Thyroid gland (tissue), 4 donors: ENCODE measurements at regions not wholly inside any gene's neighbourhood (a gene's known extent, or its start where the extent isn't known, plus 50 kb on each side); places are given as distances from the start of the nearest gene placed in this dataset.
A peak's percentile ranks its signal among the peaks of the same experiment; 100 is the strongest.

Experiments used
- DNase-seq, 2 donors: peaks; one replicate each; pipeline ENCODE4 v3.0.0-alpha.2; 2019
- H3K27ac ChIP-seq, 3 donors: fragments of 200-600 bp; sonication (generic); 1 replicate in 2 of 3; 2 replicates in 1 of 3; pipeline ENCODE4 v1.5.1; 2016 to 2019; ENCODE audit warnings: mild to moderate bottlenecking in 1 of 3, moderate library complexity in 1 of 3
- H3K27me3 ChIP-seq: fragments of 200-600 bp; sonication (generic); one replicate; pipeline ENCODE4 v1.5.1; 2019
- H3K36me3 ChIP-seq, 2 donors: fragments of 200-600 bp; sonication (generic); one replicate each; pipeline ENCODE4 v1.5.1; 2016 to 2019
- H3K4me1 ChIP-seq, 2 donors: fragments of 200-600 bp; sonication (generic); one replicate each; pipeline ENCODE4 v1.5.1; 2017 to 2019
- H3K4me3 ChIP-seq, 3 donors: fragments of 200-600 bp; sonication (generic); replicated peaks in 1 of 3; 1 replicate in 2 of 3; 2 replicates in 1 of 3; pipeline ENCODE4 v1.5.1; 2016; ENCODE audit warnings: mild to moderate bottlenecking in 1 of 3
- H3K9me3 ChIP-seq: fragments of 200-600 bp; sonication (generic); one replicate; pipeline ENCODE4 v1.5.1; 2017
- POLR2A ChIP-seq, 2 donors: fragments of 450-650 bp; IDR thresholded peaks; one replicate each; pipeline ENCODE4 v1.6.1; 2017; ENCODE audit warnings: antibody characterized with exemption in 2 of 2, mild to moderate bottlenecking in 2 of 2, moderate library complexity in 1 of 2
- WGBS, 2 donors: methylation state at CpG; one replicate each; pipeline ENCODE4 v1.1.5; 2017; 5-methylcytosine and 5-hydroxymethylcytosine counted together
- intact Hi-C: fragments of 100-400 bp; cut with DNase I; formaldehyde crosslinking; loops from one replicate; pipeline ENCODE4 v1.15.1; 2023
- TF ChIP-seq, protein P1 (sequence below), 6 experiments: fragments of 200-600 bp in 3 of 6; fragments of 450-650 bp in 3 of 6; sonication (generic) in 3 of 6; IDR thresholded peaks; one replicate each; pipeline ENCODE4 v1.5.1; 2016 to 2019; ENCODE audit warnings: antibody characterized with exemption in 6 of 6, mild to moderate bottlenecking in 2 of 6, inconsistent platforms in 1 of 6, moderate library complexity in 1 of 6

DNA sequence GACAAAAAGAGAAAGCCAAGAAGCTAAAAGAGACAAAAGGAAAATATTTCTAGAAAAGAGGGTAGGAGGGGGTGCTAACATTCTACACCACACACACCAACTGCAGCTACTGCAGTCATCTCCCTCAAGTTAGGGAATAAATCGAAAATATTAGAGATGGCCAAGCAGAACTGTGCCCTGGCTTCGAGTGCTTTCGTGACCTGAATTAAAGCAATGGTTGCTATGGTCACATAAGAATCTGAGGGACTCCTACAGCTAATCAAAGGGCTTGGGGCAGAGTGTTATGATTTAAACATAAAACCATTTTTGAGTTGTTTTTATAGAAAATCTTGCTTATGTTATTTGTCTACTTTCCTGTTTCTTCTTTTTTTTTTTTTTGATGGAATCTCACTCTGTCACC, 159.6 kb upstream of the HNRNPA3 start:
- Histone ChIP-seq H3K4me1 (no peaks in the 10 kb centered on the region), H3K9me3 (no peaks in the 10 kb centered on the region), H3K27ac (no peak overlapping the region), H3K4me3 (no peak overlapping the region), H3K27me3 (no peaks in the 10 kb centered on the region), H3K36me3 (no peaks in the 10 kb centered on the region)
- intact Hi-C loops, result no loop called here
- DNase-seq, result no peak
- WGBS, 2 donors, result 90 to 97% methylated on average over 3 of the region's 3 CpGs
- TF ChIP-seq POLR2A (IDR thresholded peaks at IDR 0.05), result no peak
- TF ChIP-seq, protein P1, sequence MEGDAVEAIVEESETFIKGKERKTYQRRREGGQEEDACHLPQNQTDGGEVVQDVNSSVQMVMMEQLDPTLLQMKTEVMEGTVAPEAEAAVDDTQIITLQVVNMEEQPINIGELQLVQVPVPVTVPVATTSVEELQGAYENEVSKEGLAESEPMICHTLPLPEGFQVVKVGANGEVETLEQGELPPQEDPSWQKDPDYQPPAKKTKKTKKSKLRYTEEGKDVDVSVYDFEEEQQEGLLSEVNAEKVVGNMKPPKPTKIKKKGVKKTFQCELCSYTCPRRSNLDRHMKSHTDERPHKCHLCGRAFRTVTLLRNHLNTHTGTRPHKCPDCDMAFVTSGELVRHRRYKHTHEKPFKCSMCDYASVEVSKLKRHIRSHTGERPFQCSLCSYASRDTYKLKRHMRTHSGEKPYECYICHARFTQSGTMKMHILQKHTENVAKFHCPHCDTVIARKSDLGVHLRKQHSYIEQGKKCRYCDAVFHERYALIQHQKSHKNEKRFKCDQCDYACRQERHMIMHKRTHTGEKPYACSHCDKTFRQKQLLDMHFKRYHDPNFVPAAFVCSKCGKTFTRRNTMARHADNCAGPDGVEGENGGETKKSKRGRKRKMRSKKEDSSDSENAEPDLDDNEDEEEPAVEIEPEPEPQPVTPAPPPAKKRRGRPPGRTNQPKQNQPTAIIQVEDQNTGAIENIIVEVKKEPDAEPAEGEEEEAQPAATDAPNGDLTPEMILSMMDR (IDR thresholded peaks at IDR 0.05), result no peak

DNA sequence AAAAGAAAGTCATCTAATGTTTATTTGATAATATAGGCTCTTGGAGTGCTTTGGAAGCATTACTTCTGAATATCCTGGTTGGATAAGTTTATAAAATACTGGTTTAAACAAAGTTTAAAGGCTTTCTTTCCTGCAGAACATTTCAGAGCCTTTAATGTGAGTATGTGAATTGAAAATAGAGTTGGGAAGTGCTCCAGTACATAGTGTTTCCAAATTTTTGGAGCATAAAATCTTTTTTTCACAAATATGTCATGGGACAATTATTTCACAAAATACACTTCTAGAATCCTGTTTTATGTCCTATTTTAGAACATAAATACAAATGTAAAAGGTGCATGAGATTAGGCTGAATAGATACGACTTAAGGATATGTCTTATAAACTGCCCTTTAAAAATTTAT, 158.9 kb upstream of the HNRNPA3 start:
- intact Hi-C loops, result no loop called here

DNA sequence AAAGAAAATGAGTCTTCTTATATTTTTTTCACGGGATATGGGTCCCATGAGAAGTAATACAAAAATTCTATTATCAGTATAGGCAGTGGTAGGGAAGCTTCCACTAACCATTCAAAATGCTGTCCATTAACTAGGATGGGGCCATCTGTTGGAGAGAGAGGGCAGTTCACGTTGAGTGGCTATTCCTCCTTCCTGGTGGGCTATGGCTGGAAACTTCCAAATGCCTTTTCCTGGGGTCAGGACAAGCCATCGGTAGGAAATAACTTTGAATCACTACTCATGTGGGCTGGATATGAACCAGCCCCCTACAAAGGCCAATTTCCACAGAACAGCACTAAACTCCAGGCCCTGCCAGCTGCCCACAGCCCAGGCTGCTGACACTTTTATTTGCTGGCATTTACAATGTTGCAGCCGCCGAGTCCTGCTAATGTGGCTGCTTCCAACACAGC, 156.1 kb upstream of the HNRNPA3 start:
- Histone ChIP-seq H3K9me3 (no peaks in the 10 kb centered on the region), H3K27ac (no peak overlapping the region), H3K27me3 (no peaks in the 10 kb centered on the region), H3K4me3 (no peak overlapping the region), H3K4me1 (peaks cover 0 to 4% of the 10 kb centered on the region in 2 donors), H3K36me3 (no peaks in the 10 kb centered on the region)
- WGBS, 2 donors, result 78 to 86% methylated on average over 5 of the region's 5 CpGs
- TF ChIP-seq, protein P1 (IDR thresholded peaks at IDR 0.05), result no peak
- no peak for TF ChIP-seq POLR2A (IDR thresholded peaks at IDR 0.05)
- DNase-seq, result peak in 1 of 2 donors; percentile 2
- intact Hi-C loops, result no loop called here

More for the DNA sequence above, 158.9 kb upstream of the HNRNPA3 start:
- H3K9me3 ChIP-seq, result no peaks in the 10 kb centered on the region
- no peak overlapping the region for H3K27ac ChIP-seq
- no peaks in the 10 kb centered on the region for H3K27me3 ChIP-seq
- no peaks in the 10 kb centered on the region for H3K4me1 ChIP-seq
- WGBS, 2 donors, result 40 to 64% methylated on average over 1 of the region's 1 CpG
- TF ChIP-seq, protein P1 (IDR thresholded peaks at IDR 0.05), result no peak
- no peak for TF ChIP-seq POLR2A (IDR thresholded peaks at IDR 0.05)
- no peaks in the 10 kb centered on the region for H3K36me3 ChIP-seq
- DNase-seq, result no peak
- no peak overlapping the region for H3K4me3 ChIP-seq

DNA sequence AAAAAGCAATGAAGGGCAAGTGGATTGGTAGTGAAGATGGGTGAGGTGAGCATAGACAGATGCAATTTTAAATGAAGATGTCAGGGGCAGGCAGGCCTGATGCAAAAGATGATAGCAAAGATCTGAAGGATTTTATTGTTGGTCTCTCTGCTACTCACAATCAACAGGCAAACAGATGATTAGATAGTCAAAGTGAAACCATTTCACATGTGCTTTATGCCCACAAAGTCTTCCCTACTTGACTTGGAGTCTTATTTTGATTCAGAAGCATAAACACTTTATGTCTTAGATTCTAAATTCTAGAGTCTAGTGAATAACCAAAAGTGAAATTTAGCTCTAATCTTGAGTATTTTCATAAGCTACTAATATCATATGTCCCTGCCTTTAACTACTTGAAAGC, 153.8 kb upstream of the HNRNPA3 start:
- Histone ChIP-seq H3K27ac (no peak overlapping the region), H3K36me3 (no peaks in the 10 kb centered on the region), H3K9me3 (no peaks in the 10 kb centered on the region), H3K27me3 (no peaks in the 10 kb centered on the region), H3K4me1 (peaks cover 0 to 4% of the 10 kb centered on the region in 2 donors), H3K4me3 (no peak overlapping the region)
- intact Hi-C loops, result no loop called here
- TF ChIP-seq, protein P1 (IDR thresholded peaks at IDR 0.05), result no peak
- no peak for TF ChIP-seq POLR2A (IDR thresholded peaks at IDR 0.05)
- DNase-seq, result no peak

DNA sequence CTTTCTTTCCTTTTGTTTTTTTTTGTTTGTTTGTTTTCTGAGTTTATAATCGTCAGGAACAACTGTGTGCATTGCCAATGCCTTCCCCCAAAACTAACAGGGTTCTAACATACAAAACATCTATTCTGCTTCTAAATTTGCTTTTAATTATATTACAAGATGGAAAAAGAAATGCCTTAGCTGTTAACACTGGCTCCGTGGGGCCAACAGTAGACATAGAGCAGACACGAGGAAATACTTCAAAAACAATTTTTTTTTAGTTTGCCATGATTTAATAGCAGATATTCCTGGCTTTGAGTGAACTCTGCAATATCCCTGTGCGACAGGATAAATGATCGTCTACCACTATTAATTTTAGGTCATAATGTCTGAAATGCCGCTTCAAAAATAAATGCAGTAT, 153.3 kb upstream of the HNRNPA3 start:
- 65 to 73% methylated on average over 6 of the region's 6 CpGs for WGBS, 2 donors
- Histone ChIP-seq H3K9me3 (no peaks in the 10 kb centered on the region), H3K4me1 (peaks cover 0 to 4% of the 10 kb centered on the region in 2 donors), H3K36me3 (no peaks in the 10 kb centered on the region), H3K4me3 (no peak overlapping the region), H3K27me3 (no peaks in the 10 kb centered on the region), H3K27ac (no peak overlapping the region)
- intact Hi-C loops, result no loop called here
- no peak for DNase-seq
- no peak for TF ChIP-seq POLR2A (IDR thresholded peaks at IDR 0.05)
- TF ChIP-seq, protein P1 (IDR thresholded peaks at IDR 0.05), result no peak
